T-helper 9 cell (primary cell): ENCODE measurements at regions not wholly inside any gene's neighbourhood (a gene's known extent, or its start where the extent isn't known, plus 50 kb on each side); places are given as distances from the start of the nearest gene placed in this dataset.
"Not testable (repeated sequence)": the region's sequence is repeated elsewhere in the genome, so short reads cannot be mapped to it uniquely, and the experiment has no call there.

Experiments used
- DNase-seq: peaks from one replicate; pipeline ENCODE4 v3.0.0-alpha.2; 2020

GRCh38 chr5:155625315-155625714 lies 611.8 kb downstream of the KIF4B start:
- no peak for DNase-seq

DNA sequence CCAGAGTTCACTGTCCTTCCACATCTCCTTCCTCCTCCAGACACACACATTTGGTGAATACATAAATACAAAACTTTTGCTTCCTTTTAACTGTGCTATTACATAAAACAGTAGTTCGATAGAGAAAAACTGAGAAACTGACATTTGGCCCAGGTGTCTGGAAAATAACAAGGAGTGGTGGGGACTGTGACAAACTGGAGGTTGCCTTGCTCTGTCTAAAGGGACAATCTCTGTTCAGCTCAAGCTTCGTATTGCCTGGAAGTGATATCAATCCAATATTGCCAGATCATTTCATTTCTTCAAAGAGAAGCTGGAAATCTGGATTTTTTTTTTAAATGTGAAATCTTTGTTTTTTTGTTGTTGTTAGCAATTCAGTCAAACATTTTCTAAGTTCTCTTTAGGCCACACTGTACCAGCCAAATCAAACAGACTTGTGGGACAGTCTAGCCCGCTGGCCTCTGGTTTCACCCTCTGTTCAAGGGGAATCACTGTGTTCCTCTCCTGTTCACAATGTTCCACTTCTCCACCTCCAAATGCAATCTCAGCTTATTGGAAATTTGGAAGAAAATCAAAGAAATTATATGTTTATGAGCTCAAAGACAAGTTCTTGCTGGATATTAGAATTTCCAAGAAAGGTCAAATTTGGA lies 612.5 kb downstream of the KIF4B start:
- no peak for DNase-seq

- DNase-seq = no peak
Observed at GRCh38 chr5:155626592-155626991, 613.0 kb downstream of the KIF4B start.

- DNase-seq = no peak
Observed at GRCh38 chr5:155628346-155628745, 614.8 kb downstream of the KIF4B start.

DNA sequence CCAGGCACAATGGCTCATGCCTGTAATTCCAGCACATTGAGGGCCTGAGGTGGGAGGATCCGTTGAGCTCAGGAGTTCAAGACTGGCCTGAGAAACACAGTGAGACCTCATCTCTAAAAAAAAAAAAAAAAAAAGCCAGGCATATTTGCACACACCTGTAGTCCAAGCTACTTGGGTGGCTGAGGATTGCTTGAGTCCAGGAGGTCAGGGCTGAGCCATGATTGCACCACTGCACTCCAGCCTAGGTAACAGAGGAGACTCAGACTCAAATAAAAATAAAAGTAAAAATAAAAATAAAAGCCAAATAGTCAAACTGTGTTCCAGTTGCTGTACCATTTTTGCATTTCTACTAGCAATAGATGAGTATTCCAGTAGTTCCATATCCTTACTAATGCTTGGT lies 616.0 kb downstream of the KIF4B start:
- no peak for DNase-seq

GRCh38 chr5:155631116-155631515 lies 617.6 kb downstream of the KIF4B start:
- DNase-seq = no peak

DNA sequence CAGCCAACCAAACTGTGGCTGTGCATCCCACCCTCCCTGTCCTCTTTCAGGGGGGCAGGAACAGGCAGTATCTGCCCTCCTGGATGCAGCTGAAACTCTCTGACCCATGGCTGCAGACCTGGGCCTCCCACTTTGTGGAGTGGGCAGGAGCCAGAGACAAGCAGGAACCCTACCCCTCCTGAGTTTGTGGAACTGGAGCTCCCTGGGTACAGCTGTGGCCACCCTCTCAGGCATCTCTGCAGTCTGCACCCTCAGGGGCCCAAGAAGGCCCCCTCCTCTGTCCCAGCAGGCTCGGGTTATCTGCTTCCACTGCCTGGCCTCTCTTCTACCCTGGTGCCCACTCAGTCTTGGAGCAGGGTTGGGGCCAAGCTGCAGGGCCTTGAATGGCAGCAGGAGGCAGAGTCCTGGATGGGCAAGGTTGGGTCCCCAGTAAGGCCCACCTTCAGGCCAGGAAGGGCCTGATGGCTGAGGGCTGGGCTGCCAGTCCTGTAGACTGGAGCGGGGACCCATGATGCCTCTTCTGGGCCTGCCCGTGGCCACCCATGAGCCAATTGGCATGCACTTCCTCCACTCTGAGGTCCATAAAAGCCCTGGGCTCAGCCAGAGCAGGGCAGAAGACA lies 619.9 kb downstream of the KIF4B start:
- DNase-seq = no peak

DNA sequence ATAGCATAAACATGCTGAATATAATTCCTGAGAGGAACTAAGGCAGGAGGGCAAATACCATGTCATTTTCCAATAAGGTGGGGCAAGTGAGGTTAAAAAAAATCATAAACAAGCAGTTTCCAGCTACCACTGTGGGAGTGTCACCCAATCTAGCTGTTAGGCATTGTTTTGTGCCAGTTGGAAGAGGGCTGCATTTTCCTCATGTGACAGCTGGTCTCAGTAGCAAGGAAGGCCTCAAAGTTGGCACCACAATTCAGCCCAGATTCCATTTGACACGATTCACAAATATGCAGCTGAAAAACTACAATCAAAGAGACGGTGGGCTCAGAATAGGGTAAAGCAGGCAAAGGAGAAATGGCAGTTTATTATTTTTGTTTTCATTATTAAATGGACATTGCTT lies 636.1 kb downstream of the KIF4B start:
- no peak for DNase-seq

- no peak for DNase-seq
Observed at GRCh38 chr5:155655569-155655968, 642.0 kb downstream of the KIF4B start.

- DNase-seq = no peak
Observed at GRCh38 chr5:155661859-155662258, 648.3 kb downstream of the KIF4B start.

DNA sequence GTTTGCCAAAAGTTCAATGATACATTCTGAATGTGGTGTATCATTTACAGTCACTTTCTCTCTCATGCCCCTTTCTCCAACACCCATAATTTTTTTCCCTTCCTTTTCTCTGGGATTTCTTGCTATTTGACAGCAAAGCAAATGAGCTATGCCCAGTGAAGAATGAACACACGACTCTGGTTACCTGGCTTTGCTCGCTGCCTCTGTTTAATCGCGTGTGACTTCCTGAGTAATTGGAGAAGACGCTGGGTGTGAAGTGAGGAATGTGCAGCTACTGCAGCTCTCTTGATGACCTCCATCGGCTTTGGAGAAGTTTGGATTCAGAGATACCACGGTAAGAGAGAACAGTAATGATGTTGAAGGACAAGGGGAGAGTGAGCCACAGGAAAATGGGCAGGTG lies 651.8 kb downstream of the KIF4B start:
- DNase-seq = no peak

DNA sequence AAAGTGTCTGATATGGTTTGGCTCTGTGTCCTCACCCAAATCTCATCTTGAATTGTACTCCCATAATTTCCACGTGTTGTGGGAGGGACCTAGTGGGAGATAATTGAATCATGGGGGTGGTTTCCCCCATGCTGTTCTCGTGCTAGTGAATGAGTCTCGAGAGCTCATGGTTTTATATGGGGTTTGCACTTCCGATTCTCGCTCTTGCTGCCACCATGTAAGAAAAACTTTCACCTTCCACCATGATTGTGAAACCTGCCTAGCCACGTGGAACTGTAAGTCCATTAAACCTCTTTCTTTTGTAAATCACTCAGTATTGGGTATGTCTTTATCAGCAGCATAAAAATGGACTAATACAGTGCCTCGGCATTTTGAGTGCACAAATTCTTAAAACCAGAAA lies 655.0 kb upstream of the SGCD start:
- not testable (repeated sequence) for DNase-seq

GRCh38 chr5:155676967-155677366 lies 650.0 kb upstream of the SGCD start:
- DNase-seq = no peak

GRCh38 chr5:155678371-155678770 lies 648.6 kb upstream of the SGCD start:
- DNase-seq = no peak

DNA sequence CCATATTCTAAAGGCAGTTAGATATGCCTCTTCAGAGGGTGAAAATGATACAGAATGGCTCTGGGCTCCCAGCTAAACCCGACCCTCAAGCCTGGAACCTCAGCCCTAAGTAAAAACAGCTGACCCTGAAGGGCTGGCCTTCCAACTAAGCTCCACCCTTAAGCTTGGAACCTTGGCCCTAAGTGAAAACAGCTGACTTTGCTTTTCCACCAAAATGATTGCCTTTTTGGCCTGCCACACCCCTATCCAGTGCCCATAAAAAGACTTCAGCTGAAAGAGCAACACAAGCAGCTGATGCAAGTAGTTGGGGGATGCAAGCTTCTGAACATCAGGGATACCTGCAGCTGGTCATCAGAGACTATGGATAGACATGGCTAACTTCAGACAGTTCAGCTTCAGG lies 647.4 kb upstream of the SGCD start:
- no peak for DNase-seq

DNA sequence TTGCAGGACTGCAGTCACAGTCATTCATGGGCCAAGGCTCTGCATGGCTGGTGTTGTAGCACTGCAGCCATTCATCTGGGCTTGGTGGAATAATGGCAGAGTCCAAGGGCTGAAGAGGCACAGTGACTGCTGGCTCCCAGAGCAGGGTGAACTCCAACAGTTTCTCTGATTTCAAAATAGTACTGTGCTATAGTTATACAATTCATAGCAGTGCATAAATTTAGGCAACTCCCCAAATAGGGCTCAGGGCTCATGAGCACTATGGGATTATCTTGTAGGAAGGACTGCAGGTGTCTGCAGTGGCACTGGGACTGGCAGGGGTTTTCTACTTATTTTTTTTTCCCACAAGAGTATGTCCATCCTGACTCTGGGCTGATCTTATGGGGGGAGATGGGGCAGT lies 642.5 kb upstream of the SGCD start:
- no peak for DNase-seq

DNA sequence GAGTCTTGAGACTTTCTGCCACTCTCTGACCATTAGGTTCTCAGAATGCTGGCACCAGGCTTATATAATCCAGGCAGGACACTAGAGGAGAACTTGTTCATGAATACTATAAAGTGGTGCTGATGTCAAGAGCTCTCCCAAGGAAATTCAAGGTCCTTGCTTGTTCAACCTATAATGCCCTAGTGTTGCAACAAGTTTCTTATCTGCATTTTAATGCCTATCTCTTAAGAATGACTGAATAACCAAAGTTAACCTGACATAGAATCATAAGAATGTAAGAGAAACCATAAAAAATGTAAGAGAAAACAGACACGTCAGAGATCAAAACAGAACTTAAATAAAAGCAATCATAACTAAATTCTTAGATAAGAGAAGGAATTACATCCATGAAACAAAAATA lies 640.8 kb upstream of the SGCD start:
- DNase-seq = no peak

- no peak for DNase-seq
Observed at GRCh38 chr5:155689406-155689805, 637.6 kb upstream of the SGCD start.

- no peak for DNase-seq
Observed at GRCh38 chr5:155696362-155696761, 630.6 kb upstream of the SGCD start.

GRCh38 chr5:155697236-155697635 lies 629.7 kb upstream of the SGCD start:
- DNase-seq = no peak

- no peak for DNase-seq
Observed at GRCh38 chr5:155699385-155699784, 627.6 kb upstream of the SGCD start.

GRCh38 chr5:155700333-155700732 lies 626.6 kb upstream of the SGCD start:
- DNase-seq = no peak

DNA sequence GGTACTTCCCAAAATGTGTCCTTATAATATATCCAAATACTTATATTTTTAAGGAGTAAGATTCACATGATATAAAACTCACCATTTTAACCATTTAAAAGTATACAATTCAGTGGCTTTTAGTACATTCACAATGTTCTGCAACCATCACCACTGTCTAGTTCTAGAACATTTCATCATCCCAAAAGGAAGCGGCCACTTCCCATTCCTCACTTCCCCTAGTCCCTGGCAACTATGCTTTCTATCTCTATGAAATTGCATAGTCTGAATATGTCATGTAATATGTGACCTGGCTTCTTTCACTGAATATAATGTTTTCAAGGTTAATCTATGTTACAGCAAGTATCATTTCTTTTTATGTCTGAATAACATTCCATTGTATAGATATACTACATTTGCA lies 615.1 kb upstream of the SGCD start:
- no peak for DNase-seq

DNA sequence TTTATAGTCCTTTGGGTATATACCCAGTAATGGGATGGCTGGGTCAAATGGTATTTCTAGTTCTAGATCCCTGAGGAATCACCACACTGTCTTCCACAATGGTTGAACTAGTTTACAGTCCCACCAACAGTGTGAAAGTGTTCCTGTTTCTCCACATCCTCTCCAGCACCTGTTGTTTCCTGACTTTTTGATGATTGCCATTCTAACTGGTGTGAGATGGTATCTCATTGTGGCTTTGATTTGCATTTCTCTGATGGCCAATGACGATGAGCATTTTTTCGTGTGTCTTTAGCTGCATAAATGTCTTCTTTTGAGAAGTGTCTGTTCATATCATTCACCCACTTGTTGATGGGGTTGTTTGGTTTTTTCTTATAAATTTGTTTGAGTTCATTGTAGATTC lies 612.5 kb upstream of the SGCD start:
- DNase-seq = not testable (repeated sequence)

GRCh38 chr5:155726267-155726666 lies 600.7 kb upstream of the SGCD start:
- no peak for DNase-seq
